Gastroesophageal sphincter (tissue), 3 donors: ENCODE measurements at regions not wholly inside any gene's neighbourhood (a gene's known extent, or its start where the extent isn't known, plus 50 kb on each side); places are given as distances from the start of the nearest gene placed in this dataset.

Source experiments
- POLR2A ChIP-seq, 2 donors: fragments of 450-650 bp; IDR thresholded peaks; one replicate each; pipeline ENCODE4 v1.6.1; 2017; ENCODE audit warnings: antibody characterized with exemption in 2 of 2, mild to moderate bottlenecking in 2 of 2, moderate library complexity in 1 of 2
- POLR2AphosphoS5 ChIP-seq: sonication (generic); formaldehyde crosslinking; IDR thresholded peaks from one replicate; pipeline ENCODE4 v1.6.1; 2017; ENCODE audit warnings: antibody characterized with exemption
- TF ChIP-seq, protein P1 (sequence below), 4 experiments: fragments of 200-600 bp in 2 of 4; fragments of 450-650 bp in 2 of 4; sonication (generic) in 1 of 4; IDR thresholded peaks; one replicate each; pipeline ENCODE4 v1.5.1; 2017 to 2019; ENCODE audit warnings: antibody characterized with exemption in 4 of 4, mild to moderate bottlenecking in 2 of 4, moderate library complexity in 2 of 4

DNA sequence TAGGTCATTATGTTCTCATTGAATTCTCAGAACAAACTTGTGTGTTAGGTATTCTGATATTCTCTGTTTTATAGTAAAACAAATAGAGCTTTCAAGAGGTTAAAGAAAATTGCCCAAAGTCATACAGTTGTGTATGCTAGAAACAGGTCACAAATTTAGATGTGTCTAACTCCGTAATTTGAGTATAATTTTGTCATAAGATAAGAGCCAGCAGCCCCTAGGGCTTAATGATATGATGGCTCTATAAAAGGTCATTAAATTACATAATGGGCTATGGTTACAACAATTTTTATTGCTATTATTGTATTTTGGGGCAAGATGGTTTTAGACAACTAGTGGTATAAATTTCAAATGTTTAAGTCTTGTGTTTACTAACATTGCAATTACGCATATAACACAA lies 701.9 kb downstream of the LUZP2 start:
- TF ChIP-seq, protein P1, sequence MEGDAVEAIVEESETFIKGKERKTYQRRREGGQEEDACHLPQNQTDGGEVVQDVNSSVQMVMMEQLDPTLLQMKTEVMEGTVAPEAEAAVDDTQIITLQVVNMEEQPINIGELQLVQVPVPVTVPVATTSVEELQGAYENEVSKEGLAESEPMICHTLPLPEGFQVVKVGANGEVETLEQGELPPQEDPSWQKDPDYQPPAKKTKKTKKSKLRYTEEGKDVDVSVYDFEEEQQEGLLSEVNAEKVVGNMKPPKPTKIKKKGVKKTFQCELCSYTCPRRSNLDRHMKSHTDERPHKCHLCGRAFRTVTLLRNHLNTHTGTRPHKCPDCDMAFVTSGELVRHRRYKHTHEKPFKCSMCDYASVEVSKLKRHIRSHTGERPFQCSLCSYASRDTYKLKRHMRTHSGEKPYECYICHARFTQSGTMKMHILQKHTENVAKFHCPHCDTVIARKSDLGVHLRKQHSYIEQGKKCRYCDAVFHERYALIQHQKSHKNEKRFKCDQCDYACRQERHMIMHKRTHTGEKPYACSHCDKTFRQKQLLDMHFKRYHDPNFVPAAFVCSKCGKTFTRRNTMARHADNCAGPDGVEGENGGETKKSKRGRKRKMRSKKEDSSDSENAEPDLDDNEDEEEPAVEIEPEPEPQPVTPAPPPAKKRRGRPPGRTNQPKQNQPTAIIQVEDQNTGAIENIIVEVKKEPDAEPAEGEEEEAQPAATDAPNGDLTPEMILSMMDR (IDR thresholded peaks at IDR 0.05), result no peak
- TF ChIP-seq POLR2A (IDR thresholded peaks at IDR 0.05) (no peak), POLR2AphosphoS5 (no peak)
